Stromal cell of bone marrow (primary cell): ENCODE measurements at regions not wholly inside any gene's neighbourhood (a gene's known extent, or its start where the extent isn't known, plus 50 kb on each side); places are given as distances from the start of the nearest gene placed in this dataset.

Experiments used
- DNase-seq: peaks from one replicate; pipeline ENCODE4 v3.0.0-alpha.2; 2012; ENCODE audit warnings: low read depth

DNA sequence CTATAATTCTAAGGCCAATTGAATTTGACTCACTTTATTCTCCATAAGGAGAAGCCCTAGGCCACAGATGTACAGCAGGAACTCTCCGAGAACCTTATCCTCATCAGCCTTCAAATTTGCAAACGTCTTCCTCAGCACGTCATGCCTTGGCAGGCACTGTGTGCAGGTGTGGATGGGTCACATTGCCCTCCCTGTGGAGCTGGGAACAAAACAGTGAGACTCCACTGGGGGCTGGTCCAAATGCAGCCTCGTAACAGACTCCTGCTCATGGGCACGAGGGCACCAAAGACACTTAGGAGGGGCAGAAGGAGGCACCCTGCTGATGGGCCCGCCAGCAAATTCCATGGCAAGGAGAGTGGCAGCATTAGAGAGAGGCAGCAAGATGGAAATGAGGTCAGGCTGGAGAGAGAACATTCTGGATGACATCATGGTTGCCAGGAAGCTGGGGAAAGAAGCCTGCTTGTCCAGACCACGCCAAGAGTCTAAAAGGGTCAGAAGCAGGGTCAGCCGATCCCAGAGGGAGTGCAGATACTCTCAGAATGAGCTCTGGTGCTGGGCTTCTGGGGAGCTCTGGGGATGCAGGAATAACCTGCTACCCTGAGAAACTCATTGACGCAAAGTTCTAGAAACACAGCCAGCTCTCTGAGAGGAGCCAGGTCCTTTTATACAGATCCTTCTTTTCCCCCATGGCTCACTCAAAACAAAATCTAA lies 242.2 kb downstream of the B3GLCT start:
- no peak for DNase-seq

DNA sequence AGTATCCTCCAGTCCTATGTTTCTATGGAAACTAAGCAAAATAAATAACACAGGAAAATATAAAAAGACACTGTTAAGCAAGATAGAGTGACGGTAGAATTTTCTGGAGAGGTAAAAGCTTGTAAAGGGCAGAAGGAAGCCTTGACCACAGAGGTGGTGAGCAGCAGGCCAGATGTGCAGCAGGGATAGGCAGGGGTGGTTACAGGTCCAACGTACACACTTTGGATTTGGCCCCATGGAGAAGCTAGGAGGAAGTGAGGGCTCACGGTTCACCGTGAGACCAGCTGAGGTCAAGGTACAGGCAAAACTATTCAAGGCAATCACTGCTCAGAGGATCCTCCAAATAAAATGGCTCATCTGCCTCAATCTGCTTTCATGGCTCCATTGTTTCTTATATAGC lies 242.8 kb downstream of the B3GLCT start:
- no peak for DNase-seq

DNA sequence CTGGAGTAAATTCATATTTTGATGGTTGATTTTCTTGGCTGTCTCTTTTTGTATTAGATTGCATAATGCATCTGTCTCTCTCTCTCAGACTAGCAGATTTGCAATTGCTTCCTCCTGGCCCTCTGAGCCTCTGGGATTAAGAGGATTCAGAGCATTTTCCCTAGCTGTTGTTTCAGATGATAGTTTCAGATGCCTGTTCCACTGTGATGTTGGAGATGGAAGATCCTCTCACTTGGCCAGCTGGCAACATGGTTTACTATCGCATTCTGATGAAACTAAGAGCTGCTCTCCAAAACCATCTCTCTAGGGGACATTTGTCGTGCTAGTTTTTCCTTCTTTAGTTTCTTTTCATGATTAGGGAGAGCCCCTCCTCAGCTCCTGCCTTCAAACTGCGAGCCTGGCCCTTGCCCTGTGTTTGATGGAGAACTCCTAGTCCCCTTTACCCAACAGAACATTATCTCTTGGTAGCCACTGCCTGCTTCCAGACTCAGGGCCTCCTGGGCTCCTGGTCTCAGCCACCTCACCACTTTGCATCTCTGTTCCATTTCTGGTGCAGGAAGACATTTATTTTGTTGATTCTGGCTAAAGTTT lies 244.6 kb downstream of the B3GLCT start:
- peak; percentile 18 for DNase-seq

DNA sequence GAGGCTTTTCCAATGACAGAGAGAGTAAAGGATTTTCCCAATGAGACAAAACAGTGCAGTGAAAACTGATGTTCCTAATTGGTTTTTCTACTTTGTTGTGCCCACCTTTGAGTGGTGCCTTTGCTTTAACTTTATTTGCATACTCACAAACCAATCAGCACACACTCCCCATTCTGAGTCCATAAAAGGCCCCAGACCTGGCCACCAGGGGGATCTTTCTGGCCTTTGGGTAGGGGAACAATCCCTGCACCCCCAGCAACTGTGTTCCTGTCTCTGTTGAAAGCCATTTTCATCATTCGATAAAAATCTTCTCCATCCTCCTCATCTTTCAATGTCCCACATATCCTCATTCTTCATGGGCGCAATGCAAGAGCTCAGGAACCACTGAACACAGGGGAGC lies 252.8 kb downstream of the B3GLCT start:
- DNase-seq, result no peak

DNA sequence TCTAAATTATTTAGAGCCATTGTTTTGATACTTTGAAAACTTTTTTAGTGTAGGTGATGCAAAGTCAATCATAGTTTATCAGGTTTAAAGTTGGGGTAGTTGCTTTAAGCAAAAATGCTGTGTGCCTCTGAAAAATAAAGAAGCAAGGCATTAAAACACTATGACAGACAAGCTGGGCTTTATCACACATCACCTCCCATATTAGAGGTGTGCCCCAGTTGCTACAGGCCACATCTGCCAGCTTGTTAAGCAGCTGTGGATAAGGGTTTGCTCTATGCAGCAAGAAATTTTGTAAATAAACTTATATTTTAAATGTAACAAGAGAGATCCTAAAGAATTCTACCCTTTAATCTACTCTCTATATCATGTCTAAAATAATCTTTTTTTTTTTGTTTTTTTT lies 255.8 kb downstream of the B3GLCT start:
- no peak for DNase-seq

DNA sequence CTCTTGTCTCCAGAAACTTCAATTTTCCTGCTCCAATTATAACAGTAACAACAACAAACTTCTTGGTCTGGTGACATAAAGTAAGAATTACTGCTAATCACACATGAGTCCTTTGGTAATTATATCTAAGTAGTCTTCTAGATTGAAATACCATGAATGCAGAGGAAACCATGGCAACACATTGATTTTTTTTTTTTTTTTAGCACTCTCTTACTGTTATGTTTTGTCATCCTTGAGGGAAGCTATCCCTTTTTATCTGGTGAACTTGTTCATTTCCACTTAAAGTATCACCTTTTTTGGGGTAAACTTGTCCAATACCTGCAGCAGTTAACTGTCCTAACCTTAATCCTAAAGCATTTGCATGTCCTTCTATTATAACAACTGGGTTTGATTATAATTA lies 256.3 kb downstream of the B3GLCT start:
- DNase-seq, result no peak

DNA sequence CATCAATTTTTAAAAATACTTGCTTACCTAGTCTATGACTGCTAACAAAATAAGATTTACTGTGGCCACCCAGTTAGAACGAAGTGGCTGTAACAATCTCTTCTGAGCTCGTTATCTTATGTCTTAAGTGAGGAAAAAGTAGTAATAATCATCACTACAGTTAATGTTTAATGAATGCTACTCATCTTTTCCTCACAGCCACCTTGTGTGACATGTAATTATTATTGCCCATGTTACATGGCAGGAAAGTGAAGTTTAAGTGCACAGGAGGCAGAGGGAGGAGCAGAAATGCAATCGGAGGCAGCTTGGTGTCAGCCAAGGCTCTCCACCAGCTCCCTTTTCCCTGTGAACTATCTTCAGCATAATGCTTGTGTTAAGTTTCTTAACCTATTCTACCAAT lies 260.3 kb downstream of the B3GLCT start:
- DNase-seq, result no peak

DNA sequence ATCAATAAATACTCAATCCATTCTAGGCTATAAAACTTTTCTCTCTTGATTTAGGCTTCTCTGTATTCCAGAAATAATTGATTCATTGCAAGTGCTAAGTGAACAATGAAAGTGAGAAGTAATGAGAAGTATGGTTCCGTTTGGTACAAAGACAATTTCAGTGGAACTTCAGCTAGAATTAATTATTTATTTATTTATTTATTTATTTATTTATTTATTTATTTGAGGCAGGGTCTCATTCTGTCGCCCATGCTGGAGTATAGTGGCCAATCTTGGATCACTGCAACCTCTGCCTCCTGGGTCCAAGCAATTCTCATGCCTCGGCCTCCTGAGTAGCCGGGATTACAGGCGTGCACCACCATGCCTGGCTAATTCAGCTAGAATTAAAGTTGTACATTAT lies 262.1 kb downstream of the B3GLCT start:
- DNase-seq, result no peak

DNA sequence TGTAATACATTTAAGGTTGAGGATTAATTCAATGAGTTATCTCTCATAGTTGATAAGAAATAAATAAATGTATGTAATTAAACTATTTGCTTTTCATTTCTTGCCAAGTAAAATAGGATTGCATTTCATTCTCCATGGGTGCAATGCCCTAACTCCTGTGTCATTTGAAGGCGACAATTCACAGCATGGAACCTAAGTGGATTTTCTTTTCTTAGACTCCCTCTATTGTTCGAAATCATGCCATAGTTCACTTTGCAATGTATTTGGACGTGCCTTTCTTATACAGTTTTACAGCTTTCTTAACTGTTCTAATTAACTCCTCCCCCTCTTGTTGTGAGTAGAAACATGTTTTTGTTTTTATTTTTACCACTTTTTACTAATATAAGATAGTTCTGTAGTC lies 263.0 kb downstream of the B3GLCT start:
- DNase-seq, result no peak

DNA sequence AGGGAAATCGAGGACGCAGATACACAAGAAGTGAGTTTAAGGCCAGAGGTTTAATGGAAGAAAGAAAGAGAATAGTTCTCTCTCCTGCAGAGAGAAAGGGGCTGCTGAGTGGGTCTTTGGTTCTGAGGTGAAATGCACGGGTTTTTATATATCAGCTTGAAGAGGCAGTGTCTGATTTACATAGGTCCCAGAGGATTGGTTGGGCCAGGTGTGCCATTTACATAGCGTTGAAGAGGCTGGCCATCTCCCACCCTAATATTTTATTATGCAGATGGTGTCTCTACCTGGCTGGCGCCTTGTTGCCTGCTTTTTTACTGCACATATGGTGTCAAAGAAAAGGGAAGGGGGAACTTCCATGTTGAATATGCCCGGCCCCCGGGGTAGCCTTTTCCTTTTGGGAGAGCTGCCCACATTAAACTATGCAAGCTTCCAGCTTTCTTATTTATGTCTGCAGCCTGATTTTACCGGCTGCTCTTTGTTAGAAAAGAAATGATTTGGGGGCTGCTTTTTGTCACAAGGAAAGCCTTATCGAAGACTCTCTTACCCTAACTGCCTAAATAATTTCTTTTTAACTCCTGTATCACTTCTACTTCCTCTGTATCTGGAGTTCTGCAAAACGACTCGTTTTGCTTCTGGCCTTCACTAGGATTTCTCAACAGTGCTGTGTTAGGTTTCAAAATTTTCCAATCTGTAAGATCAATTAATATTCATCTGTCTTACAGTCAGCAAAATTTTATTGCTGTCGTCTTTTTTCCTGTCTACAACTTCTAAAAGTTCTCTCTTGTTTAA lies 268.5 kb downstream of the B3GLCT start:
- DNase-seq, result no peak

DNA sequence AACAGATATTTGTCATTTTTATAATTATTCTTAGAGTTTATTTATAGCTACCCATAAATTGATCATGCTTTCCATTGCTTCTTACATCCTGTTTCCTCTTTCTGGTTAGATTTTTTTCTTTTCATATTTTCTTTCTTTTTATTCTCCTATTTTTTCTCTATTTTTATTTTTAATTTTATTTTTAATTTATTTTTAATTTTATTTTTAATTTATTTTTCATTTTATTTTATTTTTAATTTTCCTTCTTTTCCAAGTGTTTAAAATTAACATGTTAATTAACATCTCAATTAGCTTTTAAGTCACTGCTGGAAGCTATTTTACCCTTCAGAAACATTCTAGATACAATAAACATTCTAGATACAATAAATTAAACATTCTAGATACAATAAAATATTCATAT lies 269.6 kb downstream of the B3GLCT start:
- DNase-seq, result no peak

DNA sequence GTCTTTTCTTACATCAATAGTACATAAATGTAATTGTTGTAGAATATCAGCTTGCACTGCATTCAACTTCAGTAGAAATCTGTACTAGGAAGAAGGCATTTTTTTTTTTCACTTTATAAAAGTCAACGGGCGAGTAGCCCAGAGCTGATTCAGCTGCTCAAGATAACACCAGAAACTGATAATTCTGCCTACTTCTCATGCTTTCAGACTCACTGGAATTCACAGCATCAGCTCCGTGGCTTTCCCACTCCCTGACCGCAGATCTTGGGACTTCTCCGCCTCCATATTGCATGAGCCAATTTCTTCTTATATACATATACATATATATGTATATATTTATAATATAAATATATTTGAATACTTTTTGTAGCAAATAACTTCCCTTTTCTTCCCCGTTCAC lies 263.1 kb upstream of the RXFP2 start:
- peak; percentile 67 for DNase-seq

DNA sequence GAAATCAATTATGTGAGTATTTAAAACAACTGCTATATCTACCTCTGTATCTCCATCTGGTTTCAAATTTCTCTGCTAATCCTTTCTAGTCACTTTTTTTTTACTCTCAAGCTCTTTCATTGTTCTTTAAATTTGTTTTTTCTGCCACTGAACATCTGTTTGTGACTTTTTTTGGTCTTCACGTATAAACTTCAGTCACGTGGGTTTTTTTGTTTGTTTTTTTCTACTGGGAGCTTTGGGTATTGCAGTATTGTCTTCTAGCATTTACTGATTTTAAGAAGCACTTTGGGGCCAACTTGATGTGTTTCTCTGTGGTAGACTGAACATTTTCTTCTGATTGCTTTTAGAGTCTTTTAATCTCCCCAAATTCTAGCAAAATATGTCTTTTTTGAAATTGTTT lies 262.6 kb upstream of the RXFP2 start:
- DNase-seq, result no peak

DNA sequence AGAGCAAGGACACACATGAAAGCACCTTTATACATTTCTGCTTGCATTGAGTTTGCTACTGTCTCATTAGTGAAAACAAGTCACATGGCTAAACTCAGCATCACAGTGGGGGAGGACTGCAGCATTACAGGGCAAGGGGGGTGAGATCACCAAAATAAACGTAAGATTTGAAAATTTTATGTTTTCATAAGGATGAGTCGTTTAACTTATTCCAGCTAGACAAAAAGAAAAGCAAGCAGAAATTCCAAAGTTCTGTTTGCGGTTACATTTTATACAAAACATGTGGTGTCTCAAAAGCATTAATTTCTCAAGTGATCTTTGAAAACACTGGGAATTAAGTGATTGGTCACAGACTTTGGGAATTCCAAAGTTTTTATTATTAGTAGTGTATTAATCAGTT lies 261.4 kb upstream of the RXFP2 start:
- peak; percentile 70 for DNase-seq

DNA sequence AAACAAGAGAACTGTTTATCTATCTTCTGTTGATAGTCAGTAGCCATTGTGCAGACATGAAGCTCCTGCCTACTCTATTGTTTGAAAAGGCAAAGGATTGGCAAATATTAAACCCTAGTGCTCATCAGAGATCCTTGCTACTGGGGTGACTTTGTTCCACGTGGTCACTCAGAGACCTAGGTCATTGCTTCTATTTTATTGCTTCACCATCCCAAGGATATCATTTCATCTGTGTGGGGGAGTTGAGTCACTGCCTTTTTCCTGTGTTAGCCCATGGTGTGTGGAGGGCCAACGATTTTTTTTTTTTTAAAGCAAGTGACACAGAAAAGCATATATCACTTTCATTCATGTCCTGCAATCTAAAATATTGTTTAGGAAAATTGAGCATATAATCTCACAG lies 254.1 kb upstream of the RXFP2 start:
- peak; percentile 77 for DNase-seq

DNA sequence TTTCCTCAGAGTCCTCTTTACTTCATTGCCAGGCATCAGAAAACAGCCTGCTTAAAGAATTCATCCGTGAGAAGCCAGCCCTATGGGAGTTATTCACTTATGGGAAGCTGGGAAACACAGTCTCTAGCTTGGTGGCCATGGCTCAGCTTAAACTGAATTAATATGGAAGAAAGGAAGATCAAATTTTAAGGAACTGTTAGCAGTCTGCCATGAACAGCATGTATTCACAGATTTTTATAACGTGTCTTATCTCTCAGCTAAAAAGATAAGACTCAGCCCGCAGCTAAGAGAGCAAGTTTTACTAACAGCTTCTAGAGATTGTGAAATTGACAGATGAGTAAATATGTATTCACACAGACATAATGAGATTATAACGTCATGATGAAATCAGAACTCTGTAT lies 253.7 kb upstream of the RXFP2 start:
- peak; percentile 53 for DNase-seq

DNA sequence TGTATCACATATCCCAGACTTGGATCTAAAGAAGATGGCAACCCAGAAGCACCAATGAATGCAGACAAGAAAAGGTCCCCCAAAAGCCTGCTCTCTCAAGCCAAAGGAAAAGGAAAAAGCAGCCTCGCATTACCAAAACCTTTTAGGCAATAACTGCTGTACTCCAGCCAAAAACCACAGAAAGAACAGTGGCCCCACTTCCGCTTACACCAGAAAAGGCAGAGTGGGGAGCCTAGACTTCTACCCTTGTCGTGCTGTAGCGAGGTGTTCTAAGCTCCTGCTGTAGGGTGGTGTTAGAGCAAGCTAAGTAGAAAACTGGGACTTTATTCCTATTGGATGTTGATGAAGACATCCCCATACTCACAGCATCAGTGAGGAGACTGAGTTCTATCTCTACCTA lies 244.0 kb upstream of the RXFP2 start:
- no peak for DNase-seq

DNA sequence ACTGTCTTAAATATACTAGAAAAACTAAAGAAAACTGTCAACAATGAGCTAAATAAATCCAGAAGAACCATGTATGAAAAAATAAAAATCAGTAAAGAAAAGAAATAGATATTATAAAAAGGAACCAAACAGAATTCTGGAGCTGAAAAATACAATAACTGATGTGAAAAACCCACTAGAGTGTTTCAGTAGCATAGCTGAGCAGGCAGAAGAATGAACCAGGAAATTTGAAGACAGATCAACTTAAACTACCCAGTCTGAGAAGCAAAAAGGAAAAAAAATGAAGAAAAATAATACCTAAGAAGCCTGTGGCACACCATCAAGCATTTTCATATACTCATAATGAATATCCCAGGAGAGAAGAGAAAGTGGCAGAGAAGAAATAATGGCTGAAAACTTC lies 240.1 kb upstream of the RXFP2 start:
- no peak for DNase-seq

DNA sequence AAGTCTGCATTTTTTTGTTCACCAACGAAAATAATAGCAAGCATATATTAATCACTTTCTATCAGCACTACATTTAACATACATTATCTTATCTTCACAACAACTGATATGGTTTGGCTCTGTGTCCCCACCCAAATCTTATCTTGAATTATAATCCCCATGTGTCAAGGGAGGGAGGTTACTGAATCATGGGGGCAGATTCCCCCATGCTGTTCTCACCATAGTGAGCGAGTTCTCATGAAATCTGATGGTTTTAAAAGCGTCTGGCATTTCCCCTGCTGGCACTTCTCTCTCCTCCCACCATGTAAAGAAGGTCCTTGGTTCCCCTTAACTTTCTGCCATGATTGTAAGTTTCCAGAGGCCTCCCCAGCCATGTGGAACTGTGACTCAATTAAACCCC lies 235.7 kb upstream of the RXFP2 start:
- DNase-seq, result no peak

DNA sequence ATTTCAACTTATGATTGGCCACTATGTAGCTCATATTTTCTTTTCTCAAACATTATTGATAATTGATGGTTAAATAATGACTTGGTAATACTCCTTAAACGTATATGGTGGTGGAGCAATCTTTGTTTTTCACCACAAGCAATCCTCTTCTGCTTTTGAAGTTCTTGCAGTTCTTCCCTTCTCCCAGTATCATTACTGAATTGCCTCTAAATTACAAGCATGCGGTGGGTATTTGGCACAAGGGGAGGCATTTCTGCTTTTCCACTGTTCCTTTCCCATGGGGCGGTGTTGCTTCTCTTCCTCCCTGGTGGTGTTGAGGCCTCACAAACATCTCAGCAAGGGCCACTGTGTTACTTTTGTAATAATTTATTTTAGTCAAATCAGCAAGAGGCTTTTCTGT lies 234.4 kb upstream of the RXFP2 start:
- DNase-seq, result no peak

DNA sequence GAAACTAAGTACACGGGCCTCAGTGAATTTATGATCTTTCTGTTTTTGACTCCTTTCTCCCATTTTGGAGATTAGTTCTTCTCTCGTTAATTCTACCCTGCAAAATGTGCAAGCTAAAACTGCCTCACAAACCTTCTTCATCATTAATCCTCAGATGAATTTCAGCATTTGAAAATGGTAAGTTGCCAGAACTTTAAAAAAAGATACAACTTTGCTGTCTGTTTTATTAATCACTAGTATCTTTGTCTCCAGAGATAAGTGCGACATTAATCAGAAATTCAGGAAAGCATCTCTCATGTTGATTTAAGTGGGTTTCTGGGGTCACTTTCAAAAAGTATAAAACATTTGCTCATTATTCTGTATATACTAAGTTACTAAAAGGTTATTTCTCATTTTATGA lies 227.0 kb upstream of the RXFP2 start:
- no peak for DNase-seq

DNA sequence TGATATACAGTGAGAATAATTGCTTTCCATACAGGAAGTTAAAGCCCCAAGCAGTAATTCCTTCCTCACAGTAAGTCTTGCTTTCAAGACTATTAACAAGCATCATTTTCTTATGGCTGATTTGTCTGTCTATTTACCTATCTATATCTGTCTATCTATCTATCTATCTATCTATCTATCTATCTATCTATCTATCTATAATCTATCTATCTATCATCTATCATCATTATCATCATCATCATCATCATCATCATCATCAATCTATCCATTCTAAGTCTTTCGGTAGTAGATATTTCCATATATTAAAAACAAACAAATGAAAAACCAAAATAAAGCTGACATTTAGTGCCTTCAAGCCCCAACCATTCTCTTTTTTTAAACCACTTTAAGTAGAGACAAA lies 224.4 kb upstream of the RXFP2 start:
- DNase-seq, result no peak

DNA sequence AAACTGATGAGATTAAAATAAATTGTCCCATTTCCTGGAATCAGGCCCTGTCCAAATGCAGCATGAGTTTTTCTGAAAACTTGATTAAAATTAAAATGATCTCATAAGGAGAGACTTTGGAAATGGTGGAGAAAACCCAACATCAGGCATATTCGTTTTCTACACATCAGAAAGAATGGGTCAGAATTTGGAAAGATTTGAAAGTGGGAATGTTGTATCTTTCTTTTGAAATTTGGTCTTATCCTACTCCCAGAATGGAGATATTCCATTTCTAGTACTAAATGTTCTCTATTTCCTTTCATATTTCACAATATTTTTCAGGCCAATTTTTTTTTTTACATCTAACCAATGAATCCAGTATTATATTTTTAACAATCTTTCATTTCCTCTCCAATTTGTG lies 223.9 kb upstream of the RXFP2 start:
- DNase-seq, result no peak

DNA sequence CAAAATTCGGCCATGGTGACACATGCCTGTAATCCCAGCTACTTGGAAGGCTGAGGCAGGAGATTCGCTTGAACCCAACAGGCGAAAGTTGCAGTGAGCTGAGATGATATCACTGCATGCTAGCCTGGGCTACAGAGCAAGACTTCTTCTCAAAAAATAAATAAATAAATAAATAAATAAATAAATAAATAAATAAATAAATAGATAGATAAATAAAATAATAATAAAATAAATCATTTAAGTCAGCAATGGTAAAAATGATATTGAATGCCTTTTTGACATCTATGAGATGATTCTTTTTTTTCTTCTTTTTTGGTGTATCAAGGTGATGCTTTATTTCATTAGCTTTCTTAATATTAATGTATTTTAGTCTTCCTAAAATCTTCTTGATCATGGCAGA lies 221.7 kb upstream of the RXFP2 start:
- no peak for DNase-seq
